ENCODE measurements at regions not wholly inside any gene's neighbourhood (a gene's known extent, or its start where the extent isn't known, plus 50 kb on each side); places are given as distances from the start of the nearest gene placed in this dataset.

GRCh38 chr16:49929626-49930025, 73.7 kb upstream of the ZNF423 start:
- no peak for TF ChIP-seq ZFX (IDR thresholded peaks at IDR 0.05)
- TF ChIP-seq, protein P1, sequence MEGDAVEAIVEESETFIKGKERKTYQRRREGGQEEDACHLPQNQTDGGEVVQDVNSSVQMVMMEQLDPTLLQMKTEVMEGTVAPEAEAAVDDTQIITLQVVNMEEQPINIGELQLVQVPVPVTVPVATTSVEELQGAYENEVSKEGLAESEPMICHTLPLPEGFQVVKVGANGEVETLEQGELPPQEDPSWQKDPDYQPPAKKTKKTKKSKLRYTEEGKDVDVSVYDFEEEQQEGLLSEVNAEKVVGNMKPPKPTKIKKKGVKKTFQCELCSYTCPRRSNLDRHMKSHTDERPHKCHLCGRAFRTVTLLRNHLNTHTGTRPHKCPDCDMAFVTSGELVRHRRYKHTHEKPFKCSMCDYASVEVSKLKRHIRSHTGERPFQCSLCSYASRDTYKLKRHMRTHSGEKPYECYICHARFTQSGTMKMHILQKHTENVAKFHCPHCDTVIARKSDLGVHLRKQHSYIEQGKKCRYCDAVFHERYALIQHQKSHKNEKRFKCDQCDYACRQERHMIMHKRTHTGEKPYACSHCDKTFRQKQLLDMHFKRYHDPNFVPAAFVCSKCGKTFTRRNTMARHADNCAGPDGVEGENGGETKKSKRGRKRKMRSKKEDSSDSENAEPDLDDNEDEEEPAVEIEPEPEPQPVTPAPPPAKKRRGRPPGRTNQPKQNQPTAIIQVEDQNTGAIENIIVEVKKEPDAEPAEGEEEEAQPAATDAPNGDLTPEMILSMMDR (conservative IDR thresholded peaks at IDR 0.05), result no peak

DNA sequence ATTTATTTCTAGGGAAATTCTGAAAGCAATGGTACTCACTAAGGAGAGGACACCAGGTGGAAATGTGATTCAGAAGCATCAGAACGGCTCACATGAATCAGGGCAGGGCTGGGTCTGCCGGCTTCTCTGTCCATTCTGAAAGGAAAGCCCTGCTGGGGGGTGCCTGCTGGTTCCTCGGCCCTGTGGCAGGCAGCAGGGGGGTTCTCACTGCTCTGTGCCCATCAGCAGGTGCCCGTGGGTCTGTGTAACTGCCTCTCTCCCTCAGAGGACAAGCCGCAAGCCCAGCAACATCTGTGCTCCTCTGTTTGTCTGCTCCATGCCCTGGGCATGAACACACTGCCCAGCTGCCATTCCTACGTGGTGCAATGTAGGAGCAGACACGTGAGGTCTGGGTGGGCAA, 74.9 kb upstream of the ZNF423 start:
- TF ChIP-seq, protein P1 (conservative IDR thresholded peaks at IDR 0.05), result no peak
- no peak for TF ChIP-seq ZFX (IDR thresholded peaks at IDR 0.05)
- H3K27ac ChIP-seq, result no peak overlapping the region

More at GRCh38 chr16:49929626-49930025, 73.7 kb upstream of the ZNF423 start:
- H3K27ac ChIP-seq, result no peak overlapping the region

DNA sequence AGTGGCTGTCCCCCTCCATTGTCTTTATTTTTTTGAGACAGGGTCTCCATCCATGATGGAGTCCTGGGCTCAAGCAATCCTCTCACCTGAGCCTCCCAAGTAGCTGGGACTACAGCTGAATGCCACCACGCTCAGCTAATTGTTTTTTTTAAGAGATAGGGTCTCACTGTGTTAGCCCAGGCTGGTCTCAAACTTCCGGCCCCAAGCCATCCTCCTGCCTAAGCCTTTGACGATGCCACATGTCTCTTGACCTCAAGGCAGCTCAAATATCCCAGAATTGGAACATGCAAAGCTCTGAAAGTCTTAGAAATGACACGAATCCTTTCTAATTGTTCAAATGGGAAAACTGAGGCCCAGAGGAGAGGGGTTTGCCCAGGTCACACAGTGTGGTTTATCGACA, 75.4 kb upstream of the ZNF423 start:
- TF ChIP-seq, protein P1 (conservative IDR thresholded peaks at IDR 0.05), result no peak
- no peak for TF ChIP-seq ZFX (IDR thresholded peaks at IDR 0.05)
- H3K27ac ChIP-seq, result no peak overlapping the region

- TF ChIP-seq, protein P1 (conservative IDR thresholded peaks at IDR 0.05), result no peak
- no peak for TF ChIP-seq ZFX (IDR thresholded peaks at IDR 0.05)
- H3K27ac ChIP-seq, result no peak overlapping the region
Measured at GRCh38 chr16:49931916-49932315, 76.0 kb upstream of the ZNF423 start.

- no peak overlapping the region for H3K27ac ChIP-seq
- no peak for TF ChIP-seq ZFX (IDR thresholded peaks at IDR 0.05)
- TF ChIP-seq, protein P1 (conservative IDR thresholded peaks at IDR 0.05), result no peak
Measured at GRCh38 chr16:49932434-49932833, 76.5 kb upstream of the ZNF423 start.

DNA sequence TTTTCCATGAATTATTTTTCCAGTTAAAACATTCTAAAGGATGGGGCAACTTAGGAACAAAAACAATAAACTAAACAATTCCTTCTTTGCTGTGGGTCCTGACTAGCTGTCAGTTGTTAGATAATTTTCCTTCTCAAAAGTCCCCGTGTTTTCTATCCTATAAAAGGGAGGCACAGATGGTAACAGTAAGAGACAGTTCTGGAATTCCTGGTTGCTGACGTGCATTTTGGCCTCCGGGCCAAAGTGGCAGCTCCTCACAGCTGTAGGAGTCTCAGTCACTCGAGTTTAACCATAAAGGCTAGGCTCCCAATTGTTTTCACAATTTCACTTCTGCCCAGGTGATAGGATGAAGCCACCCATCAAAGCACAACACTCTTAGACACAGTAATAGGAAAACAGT, 77.0 kb upstream of the ZNF423 start:
- TF ChIP-seq ZFX (IDR thresholded peaks at IDR 0.05), result no peak
- TF ChIP-seq, protein P1 (conservative IDR thresholded peaks at IDR 0.05), result no peak
- no peak overlapping the region for H3K27ac ChIP-seq

- TF ChIP-seq, protein P1 (conservative IDR thresholded peaks at IDR 0.05), result no peak
- TF ChIP-seq ZFX (IDR thresholded peaks at IDR 0.05), result no peak
Measured at GRCh38 chr16:49936791-49937190, 80.9 kb upstream of the ZNF423 start.

More at GRCh38 chr16:49936791-49937190, 80.9 kb upstream of the ZNF423 start:
- H3K27ac ChIP-seq, result no peak overlapping the region
